ENCODE measurements at regions not wholly inside any gene's neighbourhood (a gene's known extent, or its start where the extent isn't known, plus 50 kb on each side); places are given as distances from the start of the nearest gene placed in this dataset.

DNA sequence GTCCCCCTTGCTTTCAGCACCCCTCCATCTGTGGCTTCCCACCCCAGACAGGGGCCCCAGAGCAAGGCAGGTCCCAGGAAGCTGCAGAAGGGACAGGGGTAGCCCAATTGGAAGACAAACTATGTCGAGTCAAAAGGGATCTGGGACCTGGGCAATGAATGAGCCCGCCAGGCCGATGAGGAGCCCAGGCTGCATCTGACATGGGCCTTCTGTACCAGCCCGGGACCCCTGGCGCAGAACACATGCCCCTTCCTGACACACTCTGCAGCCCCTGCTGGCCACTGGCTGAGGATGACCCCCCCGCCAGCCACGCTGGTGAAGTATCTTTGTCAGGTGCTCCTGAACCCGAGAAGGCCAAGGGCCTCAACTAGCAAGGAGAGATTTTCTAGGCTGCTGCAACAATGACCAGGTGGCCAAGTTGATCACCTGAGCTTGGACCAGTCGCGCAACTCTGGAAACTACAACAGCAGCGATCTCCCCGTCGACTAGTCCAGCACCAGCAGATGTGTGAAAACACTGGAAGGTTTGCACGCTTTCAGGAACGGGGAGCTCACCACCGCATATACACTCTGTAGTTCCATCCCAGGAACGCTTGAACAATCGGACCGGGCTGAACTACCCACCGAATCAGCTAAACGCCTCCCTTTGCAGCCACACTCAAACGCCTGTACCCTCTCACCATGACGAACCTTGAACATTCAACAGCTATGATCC is 119.0 kb downstream of the NCOR2 start:
- no peaks in the 10 kb centered on the region for H3K9me3 ChIP-seq
- ATAC-seq (no peak), DNase-seq (peak in 1 of 3 donors; percentile 34)
- no peaks in the 10 kb centered on the region for H3K36me3 ChIP-seq (ENCODE audit: low read depth)
- peaks cover 12% of the 10 kb centered on the region for H3K4me1 ChIP-seq (ENCODE audit: low read depth)
- H3K4me3 ChIP-seq = no peak overlapping the region
- TF ChIP-seq, protein P1, sequence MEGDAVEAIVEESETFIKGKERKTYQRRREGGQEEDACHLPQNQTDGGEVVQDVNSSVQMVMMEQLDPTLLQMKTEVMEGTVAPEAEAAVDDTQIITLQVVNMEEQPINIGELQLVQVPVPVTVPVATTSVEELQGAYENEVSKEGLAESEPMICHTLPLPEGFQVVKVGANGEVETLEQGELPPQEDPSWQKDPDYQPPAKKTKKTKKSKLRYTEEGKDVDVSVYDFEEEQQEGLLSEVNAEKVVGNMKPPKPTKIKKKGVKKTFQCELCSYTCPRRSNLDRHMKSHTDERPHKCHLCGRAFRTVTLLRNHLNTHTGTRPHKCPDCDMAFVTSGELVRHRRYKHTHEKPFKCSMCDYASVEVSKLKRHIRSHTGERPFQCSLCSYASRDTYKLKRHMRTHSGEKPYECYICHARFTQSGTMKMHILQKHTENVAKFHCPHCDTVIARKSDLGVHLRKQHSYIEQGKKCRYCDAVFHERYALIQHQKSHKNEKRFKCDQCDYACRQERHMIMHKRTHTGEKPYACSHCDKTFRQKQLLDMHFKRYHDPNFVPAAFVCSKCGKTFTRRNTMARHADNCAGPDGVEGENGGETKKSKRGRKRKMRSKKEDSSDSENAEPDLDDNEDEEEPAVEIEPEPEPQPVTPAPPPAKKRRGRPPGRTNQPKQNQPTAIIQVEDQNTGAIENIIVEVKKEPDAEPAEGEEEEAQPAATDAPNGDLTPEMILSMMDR (IDR thresholded peaks at IDR 0.05) = no peak
- intact Hi-C loops (cut with DNase I, micrococcal nuclease) = no loop called here

DNA sequence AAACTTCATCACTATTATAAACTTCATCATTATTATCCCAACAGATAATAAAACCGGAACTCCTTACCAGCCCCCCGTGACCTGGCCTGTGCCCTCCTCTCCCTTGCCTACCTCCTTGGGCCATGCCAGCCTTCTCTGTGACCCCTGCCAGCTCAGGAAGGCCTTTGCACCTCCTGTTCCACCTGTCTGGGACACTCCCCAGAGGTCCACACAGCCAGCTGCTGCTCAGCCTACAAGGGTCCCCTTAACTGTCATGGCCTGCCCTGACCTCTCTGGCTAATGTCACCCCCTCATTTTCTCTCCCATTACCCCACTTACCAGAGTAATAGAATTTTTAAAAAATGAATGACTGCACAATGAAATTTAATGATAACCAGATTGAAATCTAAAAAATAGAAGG is 121.0 kb downstream of the NCOR2 start:
- no peaks in the 10 kb centered on the region for H3K36me3 ChIP-seq (ENCODE audit: low read depth)
- DNase-seq (peak in 1 of 3 donors; percentile 9), ATAC-seq (no peak)
- no peak overlapping the region for H3K4me3 ChIP-seq
- intact Hi-C loops (cut with DNase I, micrococcal nuclease) = no loop called here
- H3K4me1 ChIP-seq (ENCODE audit: low read depth) = no peaks in the 10 kb centered on the region
- TF ChIP-seq, protein P1 (IDR thresholded peaks at IDR 0.05) = no peak
- no peaks in the 10 kb centered on the region for H3K9me3 ChIP-seq

DNA sequence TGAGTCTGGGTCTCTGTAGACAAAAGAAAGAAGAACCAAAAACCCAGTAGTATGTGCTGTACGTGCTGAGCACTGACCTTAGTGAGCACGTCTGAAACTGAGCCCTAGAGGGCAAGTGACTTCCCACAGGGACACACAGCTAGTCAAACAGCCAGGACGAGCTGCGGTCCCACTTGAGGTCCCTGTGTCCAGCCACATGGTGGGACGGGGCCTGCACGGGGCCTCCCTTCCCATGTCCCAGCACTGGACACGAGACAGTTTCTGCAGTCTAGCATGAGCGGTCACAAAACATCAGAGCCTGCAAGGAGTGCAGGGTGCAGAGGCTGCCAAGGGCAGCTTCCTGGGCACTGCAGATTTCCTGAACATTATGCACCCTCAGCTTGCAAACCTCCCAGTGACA is 121.6 kb downstream of the NCOR2 start:
- DNase-seq = peak in 1 of 3 donors; percentile 44
- H3K36me3 ChIP-seq (ENCODE audit: low read depth) = no peaks in the 10 kb centered on the region
- intact Hi-C loops (cut with DNase I, micrococcal nuclease) = no loop called here

DNA sequence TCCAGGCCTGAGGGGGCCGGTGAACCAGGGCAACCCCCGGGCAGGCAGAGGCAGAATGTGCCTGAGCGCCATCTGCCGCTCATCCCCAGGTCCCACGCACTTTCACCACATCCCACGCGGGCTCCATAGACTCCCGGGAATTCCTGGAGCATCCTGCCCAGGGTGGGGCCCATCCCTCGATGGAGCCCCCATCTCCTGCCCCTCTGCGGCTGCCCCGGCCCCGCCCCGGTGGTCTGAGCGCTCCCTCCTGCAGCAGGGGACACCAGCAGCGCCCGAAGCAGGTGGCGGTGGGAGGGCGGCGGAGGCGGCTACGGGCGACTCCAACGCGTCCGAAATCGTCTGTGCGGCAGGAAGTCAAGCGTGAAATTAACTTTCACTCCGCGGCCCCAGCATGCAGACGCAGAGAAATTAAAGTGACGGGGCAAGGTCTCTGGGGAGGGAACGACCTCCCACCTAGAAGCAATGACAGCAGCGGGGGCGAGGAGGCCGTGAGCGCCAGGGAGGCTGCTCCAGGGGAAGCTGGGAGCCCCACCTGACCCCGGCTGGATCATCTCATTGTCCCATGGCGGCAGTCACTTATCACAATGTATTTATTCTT is 122.2 kb downstream of the NCOR2 start:
- no peak overlapping the region for H3K4me3 ChIP-seq
- intact Hi-C loops (cut with DNase I, micrococcal nuclease) = no loop called here
- no peaks in the 10 kb centered on the region for H3K4me1 ChIP-seq (ENCODE audit: low read depth)
- H3K9me3 ChIP-seq = no peaks in the 10 kb centered on the region
- no peaks in the 10 kb centered on the region for H3K36me3 ChIP-seq (ENCODE audit: low read depth)
- DNase-seq = peak in 1 of 3 donors; percentile 43
- no peak for ATAC-seq
- TF ChIP-seq, protein P1 (IDR thresholded peaks at IDR 0.05) = no peak

More for the DNA sequence above, 121.6 kb downstream of the NCOR2 start:
- TF ChIP-seq, protein P1 (IDR thresholded peaks at IDR 0.05) = no peak
- no peak overlapping the region for H3K4me3 ChIP-seq
- no peak for ATAC-seq
- H3K4me1 ChIP-seq (ENCODE audit: low read depth) = no peaks in the 10 kb centered on the region
- no peaks in the 10 kb centered on the region for H3K9me3 ChIP-seq

DNA sequence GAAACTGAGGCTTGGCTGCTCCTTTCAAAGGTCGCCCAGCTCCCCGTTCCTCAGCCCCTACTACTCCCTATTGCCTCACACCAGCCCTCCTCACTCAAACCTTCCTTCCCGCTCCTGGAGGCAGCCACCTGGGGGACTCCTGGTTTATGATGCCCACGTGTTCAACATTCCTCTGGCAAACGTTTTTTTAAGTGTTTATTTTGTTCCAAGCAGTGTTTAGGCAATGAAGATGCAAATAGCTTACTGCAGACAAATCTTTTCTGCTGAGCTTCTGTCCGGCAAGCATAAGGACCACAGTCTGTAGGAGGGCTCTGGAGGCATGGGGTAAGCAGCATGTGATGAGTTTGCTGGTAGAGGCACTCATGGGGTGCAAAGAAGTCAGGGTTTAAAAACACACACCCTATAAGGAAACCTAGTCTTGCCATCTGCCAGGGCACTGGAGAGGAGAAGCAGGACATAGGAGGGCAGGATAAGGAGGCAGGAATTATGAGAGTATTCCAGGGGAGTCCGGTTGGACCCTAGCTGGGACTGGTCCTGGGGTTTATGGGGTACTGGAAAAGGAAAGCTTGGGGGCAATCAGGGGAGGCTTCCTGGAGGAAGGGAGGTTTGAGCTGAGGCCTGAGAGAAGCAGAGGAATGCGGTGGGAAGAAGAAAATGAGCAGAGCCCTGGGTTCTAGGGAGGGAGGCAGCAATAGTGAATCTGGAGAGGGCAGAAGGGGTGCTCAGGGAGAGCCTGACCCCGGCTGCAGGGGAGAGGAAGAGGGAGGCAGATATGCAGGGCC is 123.3 kb downstream of the NCOR2 start:
- H3K36me3 ChIP-seq (ENCODE audit: low read depth) = no peaks in the 10 kb centered on the region
- TF ChIP-seq, protein P1 (IDR thresholded peaks at IDR 0.05) = no peak

More for the DNA sequence above, 123.3 kb downstream of the NCOR2 start:
- DNase-seq = peak in 1 of 3 donors; percentile 28
- no peak for ATAC-seq
- intact Hi-C loops (cut with DNase I, micrococcal nuclease) = no loop called here
- H3K4me1 ChIP-seq (ENCODE audit: low read depth) = no peaks in the 10 kb centered on the region
- H3K9me3 ChIP-seq = no peaks in the 10 kb centered on the region
- H3K4me3 ChIP-seq = no peak overlapping the region
